ENCODE measurements at regions not wholly inside any gene's neighbourhood (a gene's known extent, or its start where the extent isn't known, plus 50 kb on each side); places are given as distances from the start of the nearest gene placed in this dataset.

DNA sequence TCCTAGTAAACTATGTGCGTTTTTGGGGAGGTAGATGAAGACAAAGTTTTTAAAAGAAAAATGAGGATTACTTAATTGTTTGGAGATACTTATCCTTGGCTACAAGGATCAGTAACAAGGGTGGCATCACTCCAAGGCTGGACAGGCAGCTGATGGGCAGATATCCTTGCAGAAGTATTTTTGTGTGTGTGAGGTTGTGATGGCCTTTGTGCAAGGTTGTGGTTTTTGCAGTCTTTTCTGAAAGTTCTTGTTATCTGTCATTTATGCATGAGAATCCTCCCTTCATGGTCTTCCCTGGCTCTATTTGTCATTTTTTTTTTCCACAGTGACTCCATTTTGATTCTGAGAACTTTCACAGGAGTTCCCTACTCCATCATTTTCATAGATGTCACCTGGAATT is 96.0 kb upstream of the C1GALT1C1 start:
- no peak for TF ChIP-seq POLR2A (IDR thresholded peaks at IDR 0.05; ENCODE audit: low read length)
- no peak for TF ChIP-seq GATA1 (IDR thresholded peaks at IDR 0.05; ENCODE audit: low read depth, low read length)

All from erythroblast (primary cell).